HCT116 (cell line): ENCODE measurements at regions not wholly inside any gene's neighbourhood (a gene's known extent, or its start where the extent isn't known, plus 50 kb on each side); places are given as distances from the start of the nearest gene placed in this dataset.

ENCODE experiments used
- ATAC-seq: fragments of 200-7000 bp; cut with Tn5 transposase; 2 replicates; pipeline ENCODE4 v1.9.1; 2020; ENCODE audit warnings: mild to moderate bottlenecking, moderate library complexity
- BruUV-seq: library from RNA; stranded (reverse); fragments of 400-500 nt; replicated peaks from 2 replicates; lab custom pipeline; 2021; lab: Mats Ljungman, UMichigan
- CTCF ChIA-PET: fragments of 300-600 bp; sonication (Branson Sonifier 250); formaldehyde crosslinking; loops from one replicate; lab custom pipeline; 2021; ENCODE audit warnings: antibody characterized with exemption; lab: Charles Lee
- POLR2A ChIA-PET: fragments of 300-600, 350-600 bp; sonication (Branson Sonifier 250); formaldehyde crosslinking; loops from one replicate; lab custom pipeline; 2021; ENCODE audit warnings: antibody characterized with exemption; lab: Charles Lee
- RAD21 ChIA-PET, 2 experiments: fragments of 300-600 bp; sonication (Branson Sonifier 250); formaldehyde crosslinking; loops; one replicate each; lab custom pipeline; 2023; ENCODE audit warnings: low total read pairs in 2 of 2; ENCODE audit not compliant: uncharacterized antibody in 2 of 2, unreplicated experiment in 2 of 2, low non-redundant PET in 1 of 2; lab: Charles Lee
- DNase-seq: peaks from one replicate; pipeline ENCODE4 v3.0.0-alpha.2; 2010; ENCODE audit warnings: low read depth, low spot score
- H2AFZ ChIP-seq: fragments of 200-600 bp; shearing (Covaris generic), sonication (generic); 2 replicates; pipeline ENCODE4 v1.6.1; 2017; ENCODE audit warnings: low read depth, mixed run types, mixed read lengths, antibody characterized with exemption, low read length; ENCODE audit not compliant: poor library complexity, severe bottlenecking
- H3K27ac ChIP-seq: 2 replicates; pipeline ENCODE4 v1.5.1; 2012; ENCODE audit warnings: low read depth, low read length
- H3K27me3 ChIP-seq: fragments of 200-600 bp; sonication (generic); 2 replicates; pipeline ENCODE4 v1.6.1; 2016; ENCODE audit warnings: mixed run types, low read length, mixed read lengths; ENCODE audit not compliant: insufficient read depth
- H3K36me3 ChIP-seq, 2 experiments: fragments of 200-500 bp in 1 of 2; fragments of 200-600 bp in 1 of 2; sonication (Bioruptor generic) in 1 of 2; sonication (generic) in 1 of 2; 2 replicates each; pipeline versions ENCODE4 v1.5.1 to v1.6.1; 2014 to 2016; ENCODE audit warnings: low read length in 2 of 2, inconsistent platforms in 1 of 2, mixed read lengths in 1 of 2, mixed run types in 1 of 2; ENCODE audit not compliant: insufficient read depth in 2 of 2, control insufficient read depth in 1 of 2
- H3K4me1 ChIP-seq, 2 experiments: fragments of 200-600 bp in 1 of 2; sonication (generic) in 1 of 2; 2 replicates each; pipeline versions ENCODE4 v1.5.1 to v1.6.1; 2012 to 2017; ENCODE audit warnings: low read length in 2 of 2, inconsistent platforms in 1 of 2, mild to moderate bottlenecking in 1 of 2, mixed read lengths in 1 of 2, mixed run types in 1 of 2, moderate library complexity in 1 of 2; ENCODE audit not compliant: insufficient read depth in 2 of 2, control insufficient read depth in 1 of 2
- H3K4me2 ChIP-seq: fragments of 200-600 bp; sonication (generic); 2 replicates; pipeline ENCODE4 v1.6.1; 2017; ENCODE audit warnings: mixed run types, low read length, mixed read lengths
- H3K4me3 ChIP-seq, 2 experiments: fragments of 200-600 bp in 1 of 2; sonication (generic) in 1 of 2; replicated peaks in 1 of 2; 2 replicates each; pipeline ENCODE4 v1.5.1; 2011 to 2016; ENCODE audit warnings: low read length in 2 of 2, control low read depth in 1 of 2, low read depth in 1 of 2, mild to moderate bottlenecking in 1 of 2, mixed read lengths in 1 of 2, mixed run types in 1 of 2
- H3K79me2 ChIP-seq: fragments of 200-600 bp; sonication (generic); 2 replicates; pipeline ENCODE4 v1.6.1; 2017; ENCODE audit warnings: mild to moderate bottlenecking, mixed run types, low read length, moderate library complexity, mixed read lengths; ENCODE audit not compliant: insufficient read depth
- H3K9ac ChIP-seq: fragments of 200-600 bp; sonication (generic); 2 replicates; pipeline ENCODE4 v1.6.1; 2016; ENCODE audit warnings: low read length, mixed read lengths
- H3K9me2 ChIP-seq: fragments of 200-600 bp; sonication (generic), shearing (Covaris generic); 2 replicates; pipeline ENCODE4 v1.6.1; 2017; ENCODE audit warnings: mixed run types, mild to moderate bottlenecking, moderate library complexity; ENCODE audit not compliant: insufficient read depth
- H3K9me3 ChIP-seq, 2 experiments: fragments of 200-500 bp in 1 of 2; fragments of 200-600 bp in 1 of 2; sonication (Bioruptor generic) in 1 of 2; sonication (generic) in 1 of 2; 2 replicates each; pipeline ENCODE4 v1.6.1; 2014 to 2017; ENCODE audit warnings: low read length in 2 of 2, mixed read lengths in 2 of 2, inconsistent platforms in 1 of 2, low read depth in 1 of 2, mild to moderate bottlenecking in 1 of 2, mixed run types in 1 of 2, moderate library complexity in 1 of 2; ENCODE audit not compliant: control insufficient read depth in 1 of 2, insufficient read depth in 1 of 2
- H4K20me1 ChIP-seq: fragments of 200-600 bp; sonication (generic), shearing (Covaris generic); 2 replicates; pipeline ENCODE4 v1.6.1; 2017; ENCODE audit warnings: mixed run types, mild to moderate bottlenecking, moderate library complexity; ENCODE audit not compliant: insufficient read depth
- ATF3 ChIP-seq: IDR thresholded peaks from 2 replicates; pipeline ENCODE4 v1.6.1; 2012
- ELF1 ChIP-seq: IDR thresholded peaks from 2 replicates; pipeline ENCODE4 v1.6.1; 2012; ENCODE audit warnings: low read depth, borderline replicate concordance
- EZH2phosphoT487 ChIP-seq: fragments of 200-600 bp; IDR thresholded peaks from 2 replicates; pipeline ENCODE4 v1.6.1; 2018; ENCODE audit warnings: antibody characterized with exemption, borderline replicate concordance
- JUND ChIP-seq: IDR thresholded peaks from 2 replicates; pipeline ENCODE4 v1.6.1; 2012
- POLR2A ChIP-seq: IDR thresholded peaks from 2 replicates; pipeline ENCODE4 v1.7.0; 2011; ENCODE audit warnings: borderline replicate concordance; ENCODE audit not compliant: insufficient read depth, insufficient read length; ENCODE audit errors: extremely low read depth
- POLR2AphosphoS5 ChIP-seq: IDR thresholded peaks from 2 replicates; pipeline ENCODE4 v1.6.1; 2011; ENCODE audit warnings: mild to moderate bottlenecking, low read depth, low read length, moderate library complexity
- REST ChIP-seq: IDR thresholded peaks from 2 replicates; pipeline ENCODE4 v1.6.1; 2012; ENCODE audit warnings: low read depth
- SIN3A ChIP-seq: IDR thresholded peaks from 2 replicates; pipeline ENCODE4 v1.6.1; 2012; ENCODE audit warnings: low read depth
- SP1 ChIP-seq: IDR thresholded peaks from 2 replicates; pipeline ENCODE4 v1.6.1; 2012; ENCODE audit warnings: low read depth
- TCF7L2 ChIP-seq: IDR thresholded peaks from 2 replicates; pipeline ENCODE4 v1.7.0; 2011; ENCODE audit warnings: borderline replicate concordance, inconsistent platforms; ENCODE audit not compliant: insufficient read depth, insufficient read length; ENCODE audit errors: extremely low read depth
- ZBTB33 ChIP-seq: IDR thresholded peaks from 2 replicates; pipeline ENCODE4 v1.6.1; 2011; ENCODE audit warnings: mild to moderate bottlenecking, low read length, moderate library complexity; ENCODE audit not compliant: insufficient replicate concordance; ENCODE audit errors: extremely low read depth
- ZFX ChIP-seq: fragments of 450-650 bp; IDR thresholded peaks from 2 replicates; pipeline ENCODE4 v1.6.1; 2017
- ZNF274 ChIP-seq: fragments of 200-500 bp; sonication (Bioruptor generic); IDR thresholded peaks from 2 replicates; pipeline ENCODE4 v1.6.1; 2014; ENCODE audit warnings: mild to moderate bottlenecking, low read depth, low read length, inconsistent platforms
- intact Hi-C: fragments of 100-400 bp; cut with micrococcal nuclease; formaldehyde crosslinking; loops from 2 replicates; pipeline ENCODE4 v1.10.0; 2022

- CTCF ChIA-PET = no interaction called here
- Histone ChIP-seq H3K36me3 (no peaks in the 10 kb centered on the region), H3K9ac (no peak overlapping the region), H3K79me2 (no peaks in the 10 kb centered on the region), H2AFZ (no peak overlapping the region), H3K9me3 (no peaks in the 10 kb centered on the region), H4K20me1 (no peaks in the 10 kb centered on the region), H3K4me2 (no peak overlapping the region), H3K27ac (no peak overlapping the region), H3K9me2 (no peaks in the 10 kb centered on the region), H3K4me1 (no peaks in the 10 kb centered on the region), H3K27me3 (peaks cover 39% of the 10 kb centered on the region), H3K4me3 (no peak overlapping the region)
- no peak for TF ChIP-seq SIN3A
- no peak for TF ChIP-seq ELF1
- TF ChIP-seq ZBTB33 = no peak
- TF ChIP-seq REST = no peak
- no peak for TF ChIP-seq TCF7L2
- no peak for TF ChIP-seq ATF3
- no peak for TF ChIP-seq POLR2A
- no peak for TF ChIP-seq JUND
- no peak for TF ChIP-seq ZFX
- TF ChIP-seq SP1 = no peak
- no peak for TF ChIP-seq POLR2AphosphoS5
- TF ChIP-seq ZNF274 = no peak
- no peak for TF ChIP-seq EZH2phosphoT487
- intact Hi-C loops = no loop called here
- no peak for ATAC-seq
- POLR2A ChIA-PET = no interaction called here
- DNase-seq = no peak
- no TSS peak for BruUV-seq
- RAD21 ChIA-PET = no interaction called here
Observed at GRCh38 chr16:77131398-77131797, 59.6 kb upstream of the MON1B start.
